H1 (cell line): ENCODE measurements at regions not wholly inside any gene's neighbourhood (a gene's known extent, or its start where the extent isn't known, plus 50 kb on each side); places are given as distances from the start of the nearest gene placed in this dataset.

Source experiments
- CTCF ChIA-PET: fragments of 300-600 bp; sonication (Branson Sonifier 250); formaldehyde crosslinking; loops from one replicate; lab custom pipeline; 2021; ENCODE audit not compliant: partially characterized antibody; lab: Charles Lee
- POLR2A ChIA-PET: fragments of 300-600 bp; sonication (Branson Sonifier 250); formaldehyde crosslinking; loops from one replicate; lab custom pipeline; 2021; ENCODE audit warnings: inconsistent platforms; ENCODE audit not compliant: partially characterized antibody; lab: Charles Lee
- DNase-seq, 2 experiments: peaks; one replicate each; pipeline versions ENCODE4 v3.0.0 to v3.0.0-alpha.2; 2010 to 2022; ENCODE audit warnings: low spot score in 2 of 2, low read depth in 1 of 2, mixed read lengths in 1 of 2
- FAIRE-seq: peaks from 2 replicates; lab custom pipeline; 2011; peaks lifted over from hg19 to GRCh38; lab: Jason Lieb, UNC
- H2AFZ ChIP-seq: 2 replicates; pipeline ENCODE4 v1.8.1; 2012; ENCODE audit warnings: low read length, inconsistent platforms
- H2AK5ac ChIP-seq: 2 replicates; pipeline ENCODE4 v1.6.1; 2013; ENCODE audit warnings: low read depth, low read length
- H2BK120ac ChIP-seq: replicated peaks from 2 replicates; pipeline ENCODE3; 2013; ENCODE audit warnings: low read depth, low read length, inconsistent platforms
- H2BK12ac ChIP-seq: 2 replicates; pipeline ENCODE4 v1.6.1; 2013; ENCODE audit warnings: low read depth, low read length
- H2BK15ac ChIP-seq: 2 replicates; pipeline ENCODE4 v1.6.1; 2013; ENCODE audit warnings: low read length
- H2BK20ac ChIP-seq: 2 replicates; pipeline ENCODE4 v1.6.1; 2013; ENCODE audit warnings: low read length
- H2BK5ac ChIP-seq: 2 replicates; pipeline ENCODE4 v1.6.1; 2013; ENCODE audit warnings: low read depth, low read length
- H3K14ac ChIP-seq: 2 replicates; pipeline ENCODE4 v1.6.1; 2013; ENCODE audit warnings: inconsistent platforms; ENCODE audit not compliant: insufficient read length
- H3K18ac ChIP-seq: 2 replicates; pipeline ENCODE4 v1.6.1; 2013; ENCODE audit warnings: low read length; ENCODE audit errors: extremely low read depth
- H3K23ac ChIP-seq: 2 replicates; pipeline ENCODE4 v1.6.1; 2013; ENCODE audit warnings: inconsistent platforms; ENCODE audit not compliant: insufficient read length
- H3K23me2 ChIP-seq: 2 replicates; pipeline ENCODE4 v1.6.1; 2013; ENCODE audit warnings: low read depth, low read length
- H3K27ac ChIP-seq: 2 replicates; pipeline ENCODE4 v1.6.1; 2011; ENCODE audit warnings: low read depth, low read length, inconsistent platforms
- H3K27me3 ChIP-seq, 4 experiments: replicated peaks in 1 of 4; 1 replicate in 1 of 4; 2 replicates in 3 of 4; pipeline versions ENCODE4 v1.6.1 to v1.8.1; 2011 to 2013; ENCODE audit warnings: low read length in 3 of 4, mild to moderate bottlenecking in 3 of 4, inconsistent platforms in 2 of 4, mixed read lengths in 2 of 4, moderate library complexity in 1 of 4; ENCODE audit not compliant: control insufficient read depth in 3 of 4, insufficient read depth in 3 of 4; ENCODE audit errors: extremely low read depth in 1 of 4
- H3K36me3 ChIP-seq, 4 experiments: 2 replicates each; pipeline versions ENCODE4 v1.6.1 to v1.8.1; 2011 to 2013; ENCODE audit warnings: mild to moderate bottlenecking in 4 of 4, low read length in 3 of 4, moderate library complexity in 2 of 4, control low read depth in 1 of 4, inconsistent platforms in 1 of 4; ENCODE audit not compliant: insufficient read depth in 4 of 4, control insufficient read depth in 2 of 4
- H3K4ac ChIP-seq: replicated peaks from 2 replicates; pipeline ENCODE3; 2013; ENCODE audit warnings: low read length, low read depth, mixed read lengths, inconsistent platforms; ENCODE audit not compliant: insufficient read length
- H3K4me1 ChIP-seq, 4 experiments: replicated peaks in 1 of 4; 1 replicate in 1 of 4; 2 replicates in 3 of 4; pipeline versions ENCODE4 v1.6.1 to v1.8.1; 2011 to 2013; ENCODE audit warnings: low read length in 3 of 4, inconsistent platforms in 2 of 4, mixed read lengths in 1 of 4; ENCODE audit not compliant: insufficient read depth in 4 of 4, control insufficient read depth in 3 of 4
- H3K4me2 ChIP-seq, 2 experiments: 2 replicates each; pipeline versions ENCODE4 v1.6.1 to v1.8.1; 2011 to 2013; ENCODE audit warnings: low read depth in 2 of 2, low read length in 2 of 2, control low read depth in 1 of 2, inconsistent platforms in 1 of 2, mild to moderate bottlenecking in 1 of 2; ENCODE audit not compliant: insufficient read depth in 1 of 2
- H3K4me3 ChIP-seq, 4 experiments: fragments of 200-600, 300-600 bp in 1 of 4; sonication (generic), shearing (Covaris generic), sonication (Bioruptor Twin) in 1 of 4; 2 replicates each; pipeline versions ENCODE4 v1.5.1 to v1.8.1; 2011 to 2016; ENCODE audit warnings: low read length in 4 of 4, low read depth in 3 of 4, control low read depth in 2 of 4, inconsistent platforms in 2 of 4, mild to moderate bottlenecking in 2 of 4, mixed read lengths in 1 of 4, moderate library complexity in 1 of 4; ENCODE audit not compliant: insufficient read depth in 2 of 4; ENCODE audit errors: extremely low read depth in 1 of 4
- H3K56ac ChIP-seq: replicated peaks from 2 replicates; pipeline ENCODE3; 2013; ENCODE audit warnings: low read depth, mild to moderate bottlenecking, mixed read lengths, low read length, inconsistent platforms; ENCODE audit not compliant: insufficient read length
- H3K79me1 ChIP-seq: 2 replicates; pipeline ENCODE4 v1.6.1; 2013; ENCODE audit warnings: low read depth, low read length, control low read depth
- H3K79me2 ChIP-seq, 2 experiments: 2 replicates each; pipeline versions ENCODE4 v1.6.1 to v1.8.1; 2012 to 2013; ENCODE audit warnings: low read length in 2 of 2, mild to moderate bottlenecking in 2 of 2, inconsistent platforms in 1 of 2; ENCODE audit not compliant: insufficient read depth in 2 of 2, control insufficient read depth in 1 of 2
- H3K9ac ChIP-seq, 4 experiments: replicated peaks in 1 of 4; 1 replicate in 1 of 4; 2 replicates in 3 of 4; pipeline versions ENCODE4 v1.6.1 to v1.8.1; 2011 to 2013; ENCODE audit warnings: low read depth in 3 of 4, low read length in 3 of 4, control low read depth in 2 of 4, mild to moderate bottlenecking in 2 of 4, moderate library complexity in 2 of 4, inconsistent platforms in 1 of 4; ENCODE audit errors: extremely low read depth in 1 of 4
- H3K9me3 ChIP-seq, 2 experiments: 2 replicates each; pipeline versions ENCODE4 v1.6.1 to v1.8.1; 2012 to 2013; ENCODE audit warnings: mild to moderate bottlenecking in 2 of 2, moderate library complexity in 2 of 2, control low read depth in 1 of 2, inconsistent platforms in 1 of 2, low read depth in 1 of 2, low read length in 1 of 2, mixed read lengths in 1 of 2; ENCODE audit not compliant: insufficient read depth in 2 of 2
- H4K20me1 ChIP-seq, 2 experiments: replicated peaks in 1 of 2; 2 replicates each; pipeline versions ENCODE3 to v1.8.1; 2011 to 2013; ENCODE audit warnings: inconsistent platforms in 2 of 2, low read length in 2 of 2, mild to moderate bottlenecking in 1 of 2; ENCODE audit not compliant: insufficient read depth in 2 of 2, control insufficient read depth in 1 of 2
- H4K5ac ChIP-seq: 2 replicates; pipeline ENCODE4 v1.6.1; 2013; ENCODE audit warnings: low read length, low read depth, mixed read lengths, inconsistent platforms; ENCODE audit not compliant: insufficient read length
- H4K8ac ChIP-seq: 2 replicates; pipeline ENCODE4 v1.8.0; 2013; ENCODE audit warnings: mild to moderate bottlenecking, moderate library complexity, low read length, inconsistent platforms; ENCODE audit not compliant: insufficient read depth; ENCODE audit errors: extremely low read depth
- H4K91ac ChIP-seq: replicated peaks from 2 replicates; pipeline ENCODE3; 2013; ENCODE audit warnings: low read length, mixed read lengths, inconsistent platforms; ENCODE audit not compliant: insufficient read length
- ASH2L ChIP-seq: fragments of 200-600, 300-600 bp; sonication (generic); IDR thresholded peaks from one replicate; pipeline ENCODE4 v1.7.1; 2017; ENCODE audit warnings: low read length
- CBX5 ChIP-seq: fragments of 300-800, 300-1000 bp; sonication (generic); IDR thresholded peaks from 2 replicates; pipeline ENCODE4 v1.7.1; 2016; ENCODE audit warnings: antibody characterized with exemption, low read length, low read depth
- CEBPB ChIP-seq: IDR thresholded peaks from 2 replicates; pipeline ENCODE4 v1.6.1; 2012; ENCODE audit warnings: low read depth, low read length
- CREB1 ChIP-seq: IDR thresholded peaks from 2 replicates; pipeline ENCODE4 v1.6.1; 2012; ENCODE audit warnings: inconsistent platforms
- EGR1 ChIP-seq: IDR thresholded peaks from 2 replicates; pipeline ENCODE4 v1.6.1; 2011; ENCODE audit warnings: low read depth, low read length, borderline replicate concordance
- FOSL1 ChIP-seq: IDR thresholded peaks from 2 replicates; pipeline ENCODE4 v1.6.1; 2011; ENCODE audit warnings: mild to moderate bottlenecking, low read depth, low read length, moderate library complexity; ENCODE audit not compliant: insufficient read depth
- KDM1A ChIP-seq: fragments of 200-600, 300-600 bp; sonication (generic); IDR thresholded peaks from 2 replicates; pipeline ENCODE4 v1.7.1; 2016; ENCODE audit warnings: mild to moderate bottlenecking, low read length, borderline replicate concordance
- POLR2A ChIP-seq, 2 experiments: IDR thresholded peaks; 1 replicate in 1 of 2; 2 replicates in 1 of 2; pipeline ENCODE4 v1.6.1; 2011; ENCODE audit warnings: low read depth in 2 of 2, low read length in 2 of 2, mild to moderate bottlenecking in 2 of 2; ENCODE audit errors: control extremely low read depth in 1 of 2
- SRF ChIP-seq: IDR thresholded peaks from 2 replicates; pipeline ENCODE4 v1.6.1; 2011; ENCODE audit warnings: mild to moderate bottlenecking, low read depth, low read length, moderate library complexity
- TBP ChIP-seq: IDR thresholded peaks from 2 replicates; pipeline ENCODE4 v1.6.1; 2011; ENCODE audit warnings: low read depth, low read length, improper control_type of control experiment
- TF ChIP-seq, protein P1 (sequence below): IDR thresholded peaks from 2 replicates; pipeline ENCODE4 v1.6.1; 2012; ENCODE audit warnings: inconsistent platforms

DNA sequence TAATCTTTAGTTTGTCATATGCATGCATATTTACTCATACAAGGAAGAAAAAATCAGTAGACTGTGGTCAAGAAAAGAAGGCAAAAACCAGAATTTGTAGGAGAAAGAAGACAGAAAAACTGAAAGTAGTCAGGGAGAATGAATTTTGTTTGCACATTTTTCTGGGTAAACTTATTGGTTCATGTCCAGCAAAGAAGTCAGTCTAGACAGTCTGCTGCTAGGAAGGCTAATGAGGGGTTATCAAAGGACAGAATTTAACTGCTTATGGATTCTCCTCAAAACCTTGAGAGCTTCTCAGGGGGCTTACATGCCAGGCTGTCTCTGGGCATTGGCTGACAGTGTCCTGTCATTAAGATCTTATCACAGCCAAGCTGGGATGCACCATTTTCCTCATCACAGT lies 293.9 kb downstream of the RPAP3 start:
- no peak overlapping the region for H4K8ac ChIP-seq
- H3K79me2 ChIP-seq: no peaks in the 10 kb centered on the region
- no peaks in the 10 kb centered on the region for H3K79me1 ChIP-seq
- no peak overlapping the region for H4K91ac ChIP-seq
- ChIA-PET POLR2A (no interaction called here), CTCF (interaction anchor here (0.8 to 2.5 kb wide), 3 partner anchors 14 to 340 kb away, joined by 3 to 7 read pairs (median 6); no protein-coding TSS in a partner anchor)
- no peak overlapping the region for H2AFZ ChIP-seq
- no peak overlapping the region for H2AK5ac ChIP-seq
- H3K4me2 ChIP-seq: no peak overlapping the region
- FAIRE-seq (no peak), DNase-seq (no peak)
- no peaks in the 10 kb centered on the region for H3K9me3 ChIP-seq
- H4K5ac ChIP-seq: no peak overlapping the region
- H3K18ac ChIP-seq: no peak overlapping the region
- no peaks in the 10 kb centered on the region for H3K36me3 ChIP-seq
- no peak overlapping the region for H3K56ac ChIP-seq
- no peaks in the 10 kb centered on the region for H3K27me3 ChIP-seq
- no peak overlapping the region for H2BK15ac ChIP-seq
- no peak overlapping the region for H2BK20ac ChIP-seq
- H2BK5ac ChIP-seq: no peak overlapping the region
- no peak overlapping the region for H3K27ac ChIP-seq
- TF ChIP-seq TBP (no peak), POLR2A (IDR thresholded peaks at IDR 0.05; ENCODE audit: control extremely low read depth in 1 of 2, low read depth in 2 of 2, low read length in 2 of 2) (no peak), SRF (no peak), CREB1 (no peak), EGR1 (no peak), CEBPB (no peak), CBX5 (no peak), KDM1A (no peak), ASH2L (no peak), FOSL1 (no peak)
- TF ChIP-seq, protein P1, sequence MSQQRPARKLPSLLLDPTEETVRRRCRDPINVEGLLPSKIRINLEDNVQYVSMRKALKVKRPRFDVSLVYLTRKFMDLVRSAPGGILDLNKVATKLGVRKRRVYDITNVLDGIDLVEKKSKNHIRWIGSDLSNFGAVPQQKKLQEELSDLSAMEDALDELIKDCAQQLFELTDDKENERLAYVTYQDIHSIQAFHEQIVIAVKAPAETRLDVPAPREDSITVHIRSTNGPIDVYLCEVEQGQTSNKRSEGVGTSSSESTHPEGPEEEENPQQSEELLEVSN: no peak
- H3K9ac ChIP-seq: no peak overlapping the region
- H2BK120ac ChIP-seq: no peak overlapping the region
- no peaks in the 10 kb centered on the region for H4K20me1 ChIP-seq
- H3K4me1 ChIP-seq: no peaks in the 10 kb centered on the region
- no peaks in the 10 kb centered on the region for H3K23me2 ChIP-seq
- H3K4me3 ChIP-seq: no peak overlapping the region
- no peak overlapping the region for H3K14ac ChIP-seq
- H2BK12ac ChIP-seq: no peak overlapping the region
- no peak overlapping the region for H3K23ac ChIP-seq
- H3K4ac ChIP-seq: no peak overlapping the region
